ENCODE measurements at regions not wholly inside any gene's neighbourhood (a gene's known extent, or its start where the extent isn't known, plus 50 kb on each side); places are given as distances from the start of the nearest gene placed in this dataset.

DNA sequence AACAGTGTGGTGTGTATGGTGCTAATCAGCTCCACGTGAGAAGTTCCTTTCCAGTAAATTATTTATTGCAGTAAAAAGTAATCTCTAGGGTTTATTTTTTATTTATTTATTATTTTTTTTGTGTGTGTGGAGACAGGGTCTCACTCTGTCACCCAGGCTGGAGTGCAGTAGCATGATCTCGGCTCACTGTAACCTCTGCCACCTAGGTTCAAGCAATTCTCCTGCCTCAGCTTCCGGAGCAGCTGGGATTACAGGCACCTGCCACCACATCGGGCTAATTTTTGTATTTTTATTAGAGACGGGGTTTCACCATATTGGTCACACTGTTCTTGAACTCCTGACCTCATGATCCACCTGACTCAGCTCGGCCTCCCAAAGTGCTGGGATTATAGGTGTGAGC is 606.9 kb downstream of the PCDH7 start:
- Histone ChIP-seq H3K27ac (no peak overlapping the region), H3K4me2 (no peak overlapping the region), H3K27me3 (no peaks in the 10 kb centered on the region), H3K36me3 (replicated peaks; ENCODE audit: insufficient read depth, low read depth) (no peaks in the 10 kb centered on the region), H2AFZ (no peak overlapping the region), H3K79me2 (no peaks in the 10 kb centered on the region), H3K9me3 (ENCODE audit: low read depth) (no peaks in the 10 kb centered on the region), H4K20me1 (ENCODE audit: insufficient read depth, poor library complexity, severe bottlenecking) (no peaks in the 10 kb centered on the region), H3K4me3 (no peak overlapping the region), H3K4me1 (ENCODE audit: insufficient read depth) (no peaks in the 10 kb centered on the region), H3K9me2 (replicated peaks; ENCODE audit: insufficient read depth) (no peaks in the 10 kb centered on the region)
- no peak for DNase-seq (ENCODE audit: low spot score)
- TF ChIP-seq EZH2phosphoT487 (IDR thresholded peaks at IDR 0.05; ENCODE audit: low read depth, severe bottlenecking, unreplicated experiment) (no peak), EZH2 (IDR thresholded peaks at IDR 0.05; ENCODE audit: borderline replicate concordance) (no peak)
- TF ChIP-seq, protein P1, sequence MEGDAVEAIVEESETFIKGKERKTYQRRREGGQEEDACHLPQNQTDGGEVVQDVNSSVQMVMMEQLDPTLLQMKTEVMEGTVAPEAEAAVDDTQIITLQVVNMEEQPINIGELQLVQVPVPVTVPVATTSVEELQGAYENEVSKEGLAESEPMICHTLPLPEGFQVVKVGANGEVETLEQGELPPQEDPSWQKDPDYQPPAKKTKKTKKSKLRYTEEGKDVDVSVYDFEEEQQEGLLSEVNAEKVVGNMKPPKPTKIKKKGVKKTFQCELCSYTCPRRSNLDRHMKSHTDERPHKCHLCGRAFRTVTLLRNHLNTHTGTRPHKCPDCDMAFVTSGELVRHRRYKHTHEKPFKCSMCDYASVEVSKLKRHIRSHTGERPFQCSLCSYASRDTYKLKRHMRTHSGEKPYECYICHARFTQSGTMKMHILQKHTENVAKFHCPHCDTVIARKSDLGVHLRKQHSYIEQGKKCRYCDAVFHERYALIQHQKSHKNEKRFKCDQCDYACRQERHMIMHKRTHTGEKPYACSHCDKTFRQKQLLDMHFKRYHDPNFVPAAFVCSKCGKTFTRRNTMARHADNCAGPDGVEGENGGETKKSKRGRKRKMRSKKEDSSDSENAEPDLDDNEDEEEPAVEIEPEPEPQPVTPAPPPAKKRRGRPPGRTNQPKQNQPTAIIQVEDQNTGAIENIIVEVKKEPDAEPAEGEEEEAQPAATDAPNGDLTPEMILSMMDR (IDR thresholded peaks at IDR 0.05; ENCODE audit: poor library complexity): no peak
- 96% methylated on average over 6 of the region's 6 CpGs for WGBS (ENCODE audit: low lambda C conversion rate, missing lambda C conversion rate)

DNA sequence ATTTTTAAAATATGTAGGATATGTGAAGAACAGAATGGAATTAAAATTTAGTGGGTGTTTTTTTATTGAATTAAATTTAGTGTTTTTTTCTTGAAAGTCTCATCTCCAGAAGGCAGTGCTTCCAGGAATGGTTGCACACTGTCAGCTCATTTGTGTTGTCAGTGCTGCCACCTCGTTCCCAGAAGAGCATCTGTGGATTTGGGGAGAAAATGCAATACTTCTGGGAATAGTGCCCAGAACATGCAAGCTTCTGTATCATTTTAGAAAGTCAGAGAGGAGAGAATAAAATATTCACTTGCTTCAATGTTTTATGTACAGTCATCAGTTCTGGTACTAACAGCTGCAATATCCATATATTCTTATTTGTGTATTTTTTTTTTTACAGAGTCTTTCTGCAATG is 608.8 kb downstream of the PCDH7 start:
- H3K4me3 ChIP-seq: no peak overlapping the region
- H3K9me3 ChIP-seq (ENCODE audit: low read depth): no peaks in the 10 kb centered on the region
- H3K27ac ChIP-seq: no peak overlapping the region
- no peaks in the 10 kb centered on the region for H4K20me1 ChIP-seq (ENCODE audit: insufficient read depth, poor library complexity, severe bottlenecking)
- no peaks in the 10 kb centered on the region for H3K27me3 ChIP-seq
- TF ChIP-seq, protein P1 (IDR thresholded peaks at IDR 0.05; ENCODE audit: poor library complexity): no peak
- no peak for TF ChIP-seq EZH2 (IDR thresholded peaks at IDR 0.05; ENCODE audit: borderline replicate concordance)
- no peak for TF ChIP-seq EZH2phosphoT487 (IDR thresholded peaks at IDR 0.05; ENCODE audit: low read depth, severe bottlenecking, unreplicated experiment)
- WGBS (ENCODE audit: low lambda C conversion rate, missing lambda C conversion rate): 63% methylated on average over 1 of the region's 1 CpG
- H3K4me2 ChIP-seq: no peak overlapping the region
- no peaks in the 10 kb centered on the region for H3K4me1 ChIP-seq (ENCODE audit: insufficient read depth)
- H3K9me2 ChIP-seq (replicated peaks; ENCODE audit: insufficient read depth): no peaks in the 10 kb centered on the region
- H3K36me3 ChIP-seq (replicated peaks; ENCODE audit: insufficient read depth, low read depth): no peaks in the 10 kb centered on the region
- no peaks in the 10 kb centered on the region for H3K79me2 ChIP-seq
- DNase-seq (ENCODE audit: low spot score): no peak
- no peak overlapping the region for H2AFZ ChIP-seq

DNA sequence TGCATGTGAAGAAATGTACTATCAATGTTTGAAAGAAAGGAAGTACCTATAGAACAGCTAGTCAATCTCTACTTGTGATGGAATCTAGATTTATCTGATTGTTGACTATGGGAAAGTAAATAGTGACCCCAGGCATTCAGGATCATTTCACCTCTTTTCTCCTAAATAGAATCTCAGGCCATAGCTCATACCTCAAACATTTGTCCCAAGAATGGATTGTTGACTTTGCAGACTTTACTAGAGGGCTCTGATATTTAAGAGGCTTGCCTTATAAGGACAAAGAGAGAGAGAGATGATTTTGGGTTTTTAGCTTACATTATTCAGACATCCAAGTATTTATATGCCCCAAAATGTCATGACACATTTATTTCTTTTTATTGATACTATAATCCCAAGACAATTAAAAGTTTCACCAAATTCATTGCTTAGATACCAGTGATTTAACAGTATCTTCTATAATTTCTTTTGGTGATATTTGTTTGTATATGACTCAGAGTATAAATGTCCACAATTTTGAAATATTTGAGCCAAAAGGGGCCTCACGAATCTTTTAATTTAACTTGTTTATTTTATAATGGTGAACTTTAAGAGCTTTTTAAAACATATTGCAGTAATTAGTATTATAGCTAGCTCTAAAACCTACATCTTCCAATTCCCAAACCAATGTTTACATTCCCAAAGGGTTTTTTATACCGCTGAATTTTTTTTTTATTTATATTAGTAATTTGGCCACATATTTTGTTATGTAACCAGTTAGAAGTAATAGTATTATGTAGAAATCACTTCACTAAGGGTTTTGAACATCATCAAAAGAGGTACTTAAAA is 614.1 kb downstream of the PCDH7 start:
- Histone ChIP-seq H3K27ac (no peak overlapping the region), H3K27me3 (no peaks in the 10 kb centered on the region), H3K79me2 (no peaks in the 10 kb centered on the region), H3K4me3 (no peak overlapping the region), H4K20me1 (ENCODE audit: insufficient read depth, poor library complexity, severe bottlenecking) (no peaks in the 10 kb centered on the region), H3K9me2 (replicated peaks; ENCODE audit: insufficient read depth) (no peaks in the 10 kb centered on the region), H3K4me2 (no peak overlapping the region), H3K36me3 (replicated peaks; ENCODE audit: insufficient read depth, low read depth) (no peaks in the 10 kb centered on the region), H2AFZ (no peak overlapping the region), H3K9me3 (ENCODE audit: low read depth) (no peaks in the 10 kb centered on the region), H3K4me1 (ENCODE audit: insufficient read depth) (no peaks in the 10 kb centered on the region)
- DNase-seq (ENCODE audit: low spot score): no peak
- WGBS (ENCODE audit: low lambda C conversion rate, missing lambda C conversion rate): 59% methylated on average over 2 of the region's 2 CpGs
- no peak for TF ChIP-seq EZH2 (IDR thresholded peaks at IDR 0.05; ENCODE audit: borderline replicate concordance)
- no peak for TF ChIP-seq EZH2phosphoT487 (IDR thresholded peaks at IDR 0.05; ENCODE audit: low read depth, severe bottlenecking, unreplicated experiment)
- TF ChIP-seq, protein P1 (IDR thresholded peaks at IDR 0.05; ENCODE audit: poor library complexity): no peak
